SK-N-SH treated with all-trans-retinoic acid at 6 μM for 48 hours (cell line): ENCODE measurements at regions not wholly inside any gene's neighbourhood (a gene's known extent, or its start where the extent isn't known, plus 50 kb on each side); places are given as distances from the start of the nearest gene placed in this dataset.

Experiments
- ARNTL ChIP-seq: fragments of 450-650 bp; formaldehyde crosslinking; IDR thresholded peaks from 2 replicates; pipeline ENCODE4 v1.5.0; 2020; ENCODE audit warnings: low read depth, mild to moderate bottlenecking, moderate library complexity, borderline replicate concordance
- BACH2 ChIP-seq: fragments of 250-450 bp; sonication (Bioruptor Pico); IDR thresholded peaks from 2 replicates; pipeline ENCODE4 v1.9.0; 2021; ENCODE audit warnings: mild to moderate bottlenecking, borderline replicate concordance
- CREB5 ChIP-seq: fragments of 250-450 bp; sonication (Bioruptor Pico); IDR thresholded peaks from 2 replicates; pipeline ENCODE4 v1.5.1; 2020; ENCODE audit warnings: low read depth, mild to moderate bottlenecking, moderate library complexity
- CSDC2 ChIP-seq: fragments of 250-450 bp; sonication (Bioruptor Pico); IDR thresholded peaks from 2 replicates; pipeline ENCODE4 v1.5.0; 2020; ENCODE audit warnings: mild to moderate bottlenecking, moderate library complexity
- PATZ1 ChIP-seq: fragments of 250-450 bp; sonication (Bioruptor Pico); IDR thresholded peaks from 2 replicates; pipeline ENCODE4 v1.8.0; 2020; ENCODE audit warnings: mild to moderate bottlenecking, moderate library complexity, borderline replicate concordance
- RARB ChIP-seq: fragments of 250-450 bp; sonication (Bioruptor Pico); IDR thresholded peaks from 2 replicates; pipeline ENCODE4 v1.8.0; 2021; ENCODE audit warnings: mild to moderate bottlenecking, moderate library complexity
- ZC3H10 ChIP-seq: fragments of 250-450 bp; sonication (Bioruptor Pico); IDR thresholded peaks from 2 replicates; pipeline ENCODE4 v1.5.1; 2021; ENCODE audit warnings: mild to moderate bottlenecking, moderate library complexity
- ZFP3 ChIP-seq: fragments of 250-450 bp; sonication (Bioruptor Pico); IDR thresholded peaks from 2 replicates; pipeline ENCODE4 v1.5.0; 2020; ENCODE audit warnings: mild to moderate bottlenecking, moderate library complexity
- ZFP30 ChIP-seq: fragments of 450-650 bp; formaldehyde crosslinking; IDR thresholded peaks from 2 replicates; pipeline ENCODE4 v1.5.0; 2022; ENCODE audit warnings: mild to moderate bottlenecking, moderate library complexity
- ZNF70 ChIP-seq: fragments of 450-650 bp; formaldehyde crosslinking; IDR thresholded peaks from 2 replicates; pipeline ENCODE4 v1.5.0; 2020; ENCODE audit warnings: mild to moderate bottlenecking, moderate library complexity
- ZNF8 ChIP-seq: fragments of 450-650 bp; formaldehyde crosslinking; IDR thresholded peaks from 2 replicates; pipeline ENCODE4 v1.5.0; 2020; ENCODE audit warnings: mild to moderate bottlenecking, moderate library complexity
- TF ChIP-seq, protein P1 (sequence below): fragments of 250-450 bp; sonication (Bioruptor Pico); IDR thresholded peaks from 2 replicates; pipeline ENCODE4 v1.5.0; 2020; ENCODE audit warnings: mild to moderate bottlenecking, moderate library complexity

- TF ChIP-seq, protein P1, sequence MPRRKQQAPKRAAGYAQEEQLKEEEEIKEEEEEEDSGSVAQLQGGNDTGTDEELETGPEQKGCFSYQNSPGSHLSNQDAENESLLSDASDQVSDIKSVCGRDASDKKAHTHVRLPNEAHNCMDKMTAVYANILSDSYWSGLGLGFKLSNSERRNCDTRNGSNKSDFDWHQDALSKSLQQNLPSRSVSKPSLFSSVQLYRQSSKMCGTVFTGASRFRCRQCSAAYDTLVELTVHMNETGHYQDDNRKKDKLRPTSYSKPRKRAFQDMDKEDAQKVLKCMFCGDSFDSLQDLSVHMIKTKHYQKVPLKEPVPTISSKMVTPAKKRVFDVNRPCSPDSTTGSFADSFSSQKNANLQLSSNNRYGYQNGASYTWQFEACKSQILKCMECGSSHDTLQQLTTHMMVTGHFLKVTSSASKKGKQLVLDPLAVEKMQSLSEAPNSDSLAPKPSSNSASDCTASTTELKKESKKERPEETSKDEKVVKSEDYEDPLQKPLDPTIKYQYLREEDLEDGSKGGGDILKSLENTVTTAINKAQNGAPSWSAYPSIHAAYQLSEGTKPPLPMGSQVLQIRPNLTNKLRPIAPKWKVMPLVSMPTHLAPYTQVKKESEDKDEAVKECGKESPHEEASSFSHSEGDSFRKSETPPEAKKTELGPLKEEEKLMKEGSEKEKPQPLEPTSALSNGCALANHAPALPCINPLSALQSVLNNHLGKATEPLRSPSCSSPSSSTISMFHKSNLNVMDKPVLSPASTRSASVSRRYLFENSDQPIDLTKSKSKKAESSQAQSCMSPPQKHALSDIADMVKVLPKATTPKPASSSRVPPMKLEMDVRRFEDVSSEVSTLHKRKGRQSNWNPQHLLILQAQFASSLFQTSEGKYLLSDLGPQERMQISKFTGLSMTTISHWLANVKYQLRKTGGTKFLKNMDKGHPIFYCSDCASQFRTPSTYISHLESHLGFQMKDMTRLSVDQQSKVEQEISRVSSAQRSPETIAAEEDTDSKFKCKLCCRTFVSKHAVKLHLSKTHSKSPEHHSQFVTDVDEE (CRISPR knock-in tag), result no peak
- TF ChIP-seq ZFP3 (CRISPR knock-in tag) (no peak), RARB (CRISPR knock-in tag) (no peak), ZFP30 (CRISPR knock-in tag) (no peak), CSDC2 (CRISPR knock-in tag) (no peak), BACH2 (CRISPR knock-in tag) (no peak), ZNF70 (no peak), PATZ1 (CRISPR knock-in tag) (no peak), ZC3H10 (CRISPR knock-in tag) (no peak), ZNF8 (CRISPR knock-in tag) (no peak), ARNTL (CRISPR knock-in tag) (no peak), CREB5 (CRISPR knock-in tag) (no peak)
These were observed 456.2 kb downstream of the TBL1XR1 start for GRCh38 chr3:176740906-176741663.
